HCEC 1CT (cell line): ENCODE measurements at regions not wholly inside any gene's neighbourhood (a gene's known extent, or its start where the extent isn't known, plus 50 kb on each side); places are given as distances from the start of the nearest gene placed in this dataset.
"Not testable (repeated sequence)": the region's sequence is repeated elsewhere in the genome, so short reads cannot be mapped to it uniquely, and the experiment has no call there.

Experiments
- DNase-seq: peaks from one replicate; pipeline ENCODE4 v3.0.0-alpha.2; 2017

DNA sequence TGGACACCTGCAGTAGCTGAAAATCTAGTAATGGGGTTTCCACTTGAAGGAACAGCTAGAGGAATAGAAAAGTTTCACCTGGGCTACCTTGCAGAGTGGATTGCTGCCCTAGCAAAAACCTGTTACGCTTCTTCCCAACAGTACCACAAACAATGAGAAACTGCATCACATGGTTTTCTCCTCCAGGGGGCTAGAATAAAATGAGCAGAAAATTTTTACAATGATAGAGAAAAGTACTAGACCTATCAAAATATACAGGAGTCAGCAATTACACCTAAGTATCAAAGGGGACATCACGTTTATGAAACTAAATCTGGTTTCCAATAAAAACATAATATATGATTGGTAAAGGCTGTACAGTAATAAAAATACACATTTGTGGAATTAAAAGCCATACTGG lies 423.1 kb upstream of the PITX2 start:
- DNase-seq = no peak

DNA sequence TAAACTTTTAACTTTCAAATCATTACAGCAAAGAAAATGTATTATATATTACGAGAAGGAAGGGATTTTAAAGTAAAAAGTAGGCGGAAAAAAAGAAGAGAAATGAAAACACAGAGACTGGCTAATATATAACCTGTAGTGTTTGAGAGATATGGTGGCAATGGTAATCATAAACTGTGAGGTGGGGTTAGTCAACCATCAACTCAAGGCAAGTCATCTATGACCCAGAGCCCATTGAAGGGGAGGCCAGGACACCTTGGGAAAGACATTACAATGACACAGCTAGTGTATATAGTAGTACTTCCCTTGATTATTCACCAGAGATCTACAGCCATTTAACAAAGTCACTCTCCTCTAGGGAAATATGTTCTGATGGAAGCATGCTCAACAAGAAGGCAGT lies 423.9 kb upstream of the PITX2 start:
- DNase-seq = no peak

DNA sequence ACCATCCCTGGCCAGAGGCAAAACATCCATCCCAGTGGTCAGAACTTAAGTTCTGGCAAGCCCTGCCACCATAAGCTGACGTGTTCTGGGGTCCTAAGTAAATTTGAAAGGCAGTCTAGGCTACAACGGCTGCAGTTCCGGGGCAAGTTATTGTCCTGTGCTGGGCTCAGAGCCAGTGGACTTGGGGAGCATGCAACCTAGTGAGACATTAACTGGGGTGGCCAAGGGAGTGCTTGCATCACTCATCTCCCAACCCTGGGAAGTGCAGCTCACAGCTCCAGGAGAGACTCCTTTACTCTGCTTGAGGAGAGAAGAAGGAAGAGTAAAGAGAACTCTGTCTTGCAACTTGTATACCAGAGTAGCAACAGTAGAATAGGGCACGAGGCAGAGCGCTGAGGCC lies 425.4 kb upstream of the PITX2 start:
- no peak for DNase-seq

DNA sequence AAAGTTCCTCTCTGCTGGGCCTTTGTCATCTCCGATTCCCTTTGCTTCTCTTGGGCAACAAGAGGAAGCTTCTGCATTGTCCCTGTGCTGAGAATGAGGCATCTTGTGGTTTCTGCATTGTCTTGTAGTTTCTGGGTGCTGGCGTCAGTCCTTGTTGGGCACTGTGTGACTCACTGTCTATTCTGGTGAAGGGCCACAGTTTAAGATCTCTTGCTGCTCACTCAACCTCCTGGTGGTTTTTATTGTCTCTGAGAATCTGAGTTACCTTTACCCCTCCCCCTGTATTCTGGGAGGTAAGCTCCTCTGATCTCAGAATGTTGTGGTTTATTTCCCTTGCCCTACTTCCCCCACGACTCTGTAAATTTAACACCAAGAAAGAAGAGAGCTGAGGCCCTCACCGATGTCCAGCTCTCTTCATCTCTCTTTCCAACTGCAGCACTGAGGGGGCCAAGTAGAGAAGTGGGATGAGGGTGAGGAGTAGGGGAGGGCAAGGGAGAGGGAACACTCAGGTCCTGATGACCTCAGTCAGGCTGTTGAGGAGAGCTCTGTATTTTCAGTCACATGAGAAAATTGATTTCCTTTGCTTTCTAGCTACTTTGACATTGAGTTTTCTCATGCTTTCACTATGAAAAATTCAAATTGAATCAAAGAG lies 441.6 kb upstream of the PITX2 start:
- no peak for DNase-seq

DNA sequence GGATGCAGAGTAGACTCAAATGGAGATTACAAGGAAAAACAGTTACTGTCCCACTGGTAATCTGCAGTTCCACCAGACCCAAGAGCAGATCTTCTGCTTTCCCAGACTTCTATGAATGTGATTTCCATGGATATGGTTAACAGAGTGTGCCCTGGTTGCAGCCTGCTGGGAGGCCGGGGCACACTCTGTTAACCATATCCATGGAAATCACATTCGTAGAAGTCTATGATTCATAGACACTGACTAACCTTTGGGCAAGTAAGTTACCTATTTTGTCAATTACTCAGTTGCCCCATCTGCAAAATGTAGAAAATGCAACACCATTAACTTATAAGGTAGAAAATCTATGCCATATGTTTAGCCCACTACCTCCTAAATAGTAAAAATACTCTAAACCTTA lies 443.1 kb upstream of the PITX2 start:
- no peak for DNase-seq

DNA sequence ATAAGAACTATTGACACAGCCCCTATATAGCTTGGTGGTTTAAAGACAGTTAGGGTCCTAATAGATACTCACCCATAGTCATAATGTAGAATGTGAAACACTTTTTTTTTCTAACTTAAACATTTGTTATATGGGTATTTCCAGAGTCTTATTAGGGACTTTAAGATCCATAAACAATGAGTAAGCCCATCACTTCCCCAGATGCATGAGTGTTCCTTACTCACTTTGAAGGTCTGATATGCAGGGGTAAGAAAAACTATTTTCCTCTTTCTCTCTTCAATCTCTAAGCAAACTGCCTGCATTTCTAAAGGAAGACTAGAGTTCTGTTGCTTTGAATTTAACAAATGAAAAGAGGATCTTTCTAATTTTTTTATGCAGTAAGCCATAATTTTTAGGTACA lies 443.6 kb upstream of the PITX2 start:
- no peak for DNase-seq

DNA sequence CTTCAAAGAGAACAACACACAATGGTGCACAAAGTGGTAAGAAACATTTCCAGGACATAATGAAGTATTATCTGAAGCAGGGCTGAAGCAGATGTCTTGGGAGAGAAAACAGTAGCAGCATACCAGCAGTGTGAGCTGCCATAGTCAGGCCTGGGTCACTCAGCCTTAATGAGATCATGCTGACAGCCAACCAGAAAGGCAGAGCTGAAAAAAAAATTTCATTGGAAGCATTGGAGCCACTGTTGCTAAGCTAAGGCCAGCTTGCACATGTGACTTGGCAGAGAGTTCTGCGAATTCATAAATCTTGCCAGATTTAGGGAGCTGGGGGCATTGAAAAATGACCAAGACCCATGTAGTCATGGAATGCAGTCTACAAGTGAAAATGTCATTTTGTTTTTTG lies 444.0 kb upstream of the PITX2 start:
- no peak for DNase-seq

DNA sequence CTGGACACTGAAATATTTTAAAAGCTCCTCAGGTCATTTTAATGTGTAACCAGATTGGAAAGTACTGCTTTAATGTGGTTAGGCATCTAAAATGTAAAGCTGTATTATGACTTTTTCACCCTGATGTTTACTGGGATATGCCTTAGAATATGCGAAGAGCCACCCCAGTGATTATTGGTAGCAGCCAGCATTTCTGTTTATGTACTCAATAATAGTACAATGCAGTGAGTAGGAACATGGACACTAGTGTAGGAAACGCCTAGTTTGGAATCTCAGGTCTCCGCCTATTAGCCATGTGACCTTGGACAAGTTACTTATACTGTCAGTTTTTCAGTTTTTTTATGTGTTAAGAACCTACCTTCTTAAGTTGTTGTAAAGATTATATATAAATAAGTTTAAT lies 446.0 kb upstream of the PITX2 start:
- DNase-seq = no peak

DNA sequence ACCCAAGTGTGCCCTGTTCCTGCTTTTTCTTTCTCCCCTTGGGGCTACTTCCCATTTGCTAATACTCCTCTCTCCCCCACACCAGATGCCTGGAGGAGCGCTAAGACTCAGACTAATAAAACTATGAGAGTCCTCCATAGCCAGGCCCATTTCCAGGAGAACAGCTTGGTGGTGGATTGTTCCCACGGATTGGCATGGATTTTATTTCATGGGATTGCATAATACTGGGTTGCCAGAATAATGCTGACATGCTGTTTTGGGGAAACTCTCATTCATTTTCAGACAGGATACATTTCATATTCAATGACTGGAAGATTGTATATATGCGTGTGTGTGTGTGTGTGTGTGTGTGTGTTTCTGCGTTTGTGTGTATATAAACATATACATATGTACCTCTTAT lies 447.5 kb upstream of the PITX2 start:
- no peak for DNase-seq

DNA sequence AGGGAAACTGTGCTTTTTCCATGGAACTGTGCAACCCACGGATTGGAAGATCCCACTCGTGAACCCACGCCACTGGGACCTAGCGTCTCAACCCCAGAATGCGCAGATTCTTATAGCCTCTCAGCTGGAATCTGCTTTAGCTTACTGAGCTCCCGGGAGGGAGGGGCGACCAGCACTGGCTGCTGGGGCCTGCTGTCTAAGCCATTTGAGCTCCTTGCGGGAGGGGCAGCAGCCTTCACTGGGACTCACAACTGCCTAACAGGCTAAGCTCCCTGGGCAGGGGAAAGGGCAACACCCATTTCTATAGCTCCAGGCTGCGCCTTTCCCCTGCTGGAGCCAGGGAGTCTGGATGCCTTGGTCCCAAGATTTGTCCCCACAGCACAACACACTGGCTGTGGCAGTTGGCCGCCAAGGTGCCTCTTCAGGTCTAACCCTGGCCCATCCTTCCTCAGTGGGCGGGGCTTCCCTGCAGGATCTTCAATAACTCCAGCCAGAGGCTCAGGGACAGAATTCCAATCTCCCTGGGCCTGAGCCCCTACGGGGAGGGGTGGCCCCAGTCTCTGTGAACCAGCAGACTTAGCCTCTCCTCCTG lies 451.7 kb upstream of the PITX2 start:
- DNase-seq = no peak

DNA sequence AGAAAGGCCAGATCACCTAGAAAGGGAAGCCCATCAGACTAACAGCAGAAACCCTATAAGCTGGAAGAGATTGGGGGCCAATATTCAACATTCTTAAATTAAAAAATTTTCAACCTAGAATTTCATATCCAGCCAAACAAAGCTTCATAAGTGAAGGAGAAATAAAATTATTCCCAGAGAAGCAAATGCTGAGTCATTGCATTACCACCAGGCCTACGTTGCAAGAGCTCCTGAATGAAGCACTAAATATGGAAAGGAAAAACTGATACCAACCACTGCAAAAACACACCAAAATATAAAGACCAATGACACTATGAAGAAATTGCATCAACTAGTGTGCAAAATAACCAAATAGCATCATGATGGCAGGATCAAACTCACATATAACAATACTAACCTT lies 453.4 kb upstream of the PITX2 start:
- DNase-seq = not testable (repeated sequence)

DNA sequence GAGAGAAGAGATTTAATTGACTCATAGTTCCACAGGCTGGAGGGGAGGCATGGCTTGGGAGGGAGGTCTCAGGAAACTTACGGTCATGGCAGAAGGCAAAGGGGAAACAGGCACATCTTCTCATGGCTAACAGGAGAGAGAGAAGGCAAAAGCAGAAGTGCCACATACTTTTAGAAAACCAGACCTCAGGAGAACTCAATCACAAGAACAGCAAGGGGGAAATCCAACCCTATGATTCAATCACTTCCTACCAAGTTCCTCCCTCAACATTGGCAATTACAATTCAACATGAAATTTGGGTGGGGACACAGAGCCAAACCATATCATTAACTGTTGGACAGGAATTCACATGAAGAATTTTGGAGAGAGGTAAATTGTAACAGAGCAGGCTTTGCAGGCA lies 485.3 kb upstream of the PITX2 start:
- no peak for DNase-seq

DNA sequence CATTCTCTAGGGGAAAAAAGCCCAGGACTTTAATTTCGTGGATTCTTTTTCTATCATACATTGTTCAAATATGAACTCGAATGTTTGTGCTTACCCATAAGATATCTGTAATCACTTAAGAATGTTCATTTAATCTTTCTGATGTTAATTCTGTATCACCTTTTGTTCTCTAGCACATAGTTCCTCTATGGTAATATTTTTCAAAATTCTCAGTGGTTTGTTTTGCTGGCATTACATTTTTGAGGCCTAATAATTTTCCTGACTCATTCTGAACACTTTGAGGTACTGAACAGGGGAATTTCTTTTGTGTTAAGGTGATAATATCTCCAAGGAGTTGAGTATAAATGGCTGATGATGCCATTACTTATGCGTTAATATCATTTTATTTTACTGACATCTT lies 490.7 kb upstream of the PITX2 start:
- DNase-seq = no peak

DNA sequence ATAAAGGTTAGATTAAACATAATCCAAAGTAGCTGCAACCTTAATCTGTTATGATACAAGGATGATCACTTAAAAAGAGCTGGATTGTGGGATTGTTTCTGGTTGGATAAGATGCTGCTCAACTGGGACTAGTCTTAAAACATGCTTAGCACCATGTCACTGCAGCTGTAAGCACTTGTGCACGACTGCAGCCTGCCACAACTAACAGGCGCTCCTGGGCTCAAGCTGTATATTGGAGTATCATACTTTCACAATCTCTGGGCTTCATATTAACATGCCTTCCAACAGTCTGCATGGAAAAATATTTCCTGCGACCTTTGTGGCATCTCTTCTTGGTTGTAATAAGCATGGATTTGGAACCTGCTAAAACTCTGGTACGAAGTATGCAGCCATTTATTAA lies 493.0 kb upstream of the PITX2 start:
- no peak for DNase-seq

DNA sequence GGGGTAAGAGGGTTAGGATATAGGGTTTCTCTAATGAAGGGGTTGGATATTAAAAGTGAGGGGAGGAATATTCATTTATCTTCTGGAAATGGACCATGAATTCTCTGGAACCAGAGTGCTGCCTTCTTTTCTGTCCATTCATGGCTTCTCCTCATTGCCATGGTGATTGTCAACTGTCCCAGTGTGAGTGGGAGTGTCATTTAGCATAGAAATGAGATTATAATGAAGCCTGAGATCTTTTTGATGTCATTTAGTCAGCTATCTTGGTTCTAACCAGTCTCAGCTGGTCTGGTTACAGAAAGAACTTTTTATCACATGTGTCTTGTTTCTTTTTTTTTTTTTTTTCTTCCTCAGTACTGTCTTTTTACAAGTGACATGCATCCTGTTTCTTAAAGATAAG lies 497.3 kb upstream of the PITX2 start:
- DNase-seq = no peak

DNA sequence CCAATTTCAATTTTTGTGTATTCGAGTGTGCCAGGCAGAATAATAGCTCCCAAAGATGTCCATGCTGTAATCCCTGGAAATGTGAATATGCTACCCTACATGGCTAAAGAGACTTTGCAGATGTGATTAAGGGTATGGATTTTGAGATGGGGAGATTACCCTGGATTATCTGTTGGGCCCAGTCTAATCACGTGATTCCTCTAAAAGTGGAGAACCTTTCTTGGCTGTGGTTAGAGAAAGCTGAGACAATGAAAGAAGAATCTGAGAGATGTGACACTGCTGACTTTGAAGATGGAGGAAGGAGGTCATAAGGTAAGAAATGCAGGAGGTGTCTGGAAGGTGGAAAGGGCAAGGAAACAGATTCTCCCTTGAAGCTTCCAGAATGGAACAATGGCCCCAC lies 503.5 kb upstream of the PITX2 start:
- no peak for DNase-seq

DNA sequence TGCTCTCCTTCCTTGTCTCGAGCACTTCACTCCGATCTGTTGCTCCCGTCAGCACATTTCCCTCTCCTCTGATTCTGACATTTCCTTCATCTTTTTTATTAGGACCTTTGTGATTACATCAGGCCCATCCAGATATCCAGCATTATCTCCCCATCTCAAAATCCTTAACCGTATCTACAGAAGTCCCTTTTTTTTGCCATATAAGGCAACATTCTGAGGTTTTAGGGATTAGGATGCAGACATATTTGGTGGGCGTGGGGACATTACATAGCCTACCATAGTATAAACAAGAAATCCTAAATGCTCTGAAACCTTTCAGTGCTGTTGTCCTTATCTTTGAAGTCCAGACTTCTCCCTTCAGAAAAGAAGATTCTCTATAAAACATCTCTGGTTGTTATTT lies 505.0 kb upstream of the PITX2 start:
- no peak for DNase-seq

DNA sequence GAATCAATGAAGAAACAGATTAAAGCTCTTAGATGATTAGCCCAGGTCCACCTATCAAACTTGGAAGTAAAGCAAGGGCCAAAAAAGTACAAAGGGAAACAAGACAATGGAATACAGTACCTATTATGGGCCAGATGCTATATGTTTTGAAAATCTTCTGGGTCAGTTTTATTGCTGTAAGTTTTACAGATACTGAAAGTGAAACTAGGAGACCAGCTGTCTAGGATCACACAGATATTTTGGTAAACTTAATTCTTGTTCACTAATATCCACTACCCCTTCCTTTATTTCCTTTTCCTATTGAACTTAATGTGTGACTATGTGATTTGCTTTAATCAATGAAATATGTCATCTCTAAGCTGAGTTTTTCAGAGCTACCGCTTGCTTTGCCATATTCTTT lies 505.4 kb upstream of the PITX2 start:
- DNase-seq = no peak

DNA sequence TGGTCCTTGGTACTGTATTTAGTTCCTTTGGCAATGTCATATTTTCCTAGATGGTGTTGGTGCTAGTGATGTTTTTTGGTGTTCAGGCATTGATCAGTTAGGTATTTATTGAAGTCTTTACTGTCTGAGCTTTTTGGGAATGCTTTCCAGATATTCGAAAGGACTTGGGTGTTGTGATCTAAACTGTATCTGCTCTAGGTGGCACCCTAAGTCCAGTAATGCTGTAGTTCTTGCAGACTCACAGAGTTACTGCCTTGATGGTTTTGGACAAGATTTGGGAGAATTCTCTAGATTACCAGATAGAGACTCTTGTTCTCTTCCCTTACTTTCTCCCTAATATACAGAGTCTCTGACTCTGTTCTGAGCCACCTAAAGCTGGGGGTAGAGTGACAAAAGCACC lies 513.6 kb upstream of the PITX2 start:
- DNase-seq = peak; percentile 1

DNA sequence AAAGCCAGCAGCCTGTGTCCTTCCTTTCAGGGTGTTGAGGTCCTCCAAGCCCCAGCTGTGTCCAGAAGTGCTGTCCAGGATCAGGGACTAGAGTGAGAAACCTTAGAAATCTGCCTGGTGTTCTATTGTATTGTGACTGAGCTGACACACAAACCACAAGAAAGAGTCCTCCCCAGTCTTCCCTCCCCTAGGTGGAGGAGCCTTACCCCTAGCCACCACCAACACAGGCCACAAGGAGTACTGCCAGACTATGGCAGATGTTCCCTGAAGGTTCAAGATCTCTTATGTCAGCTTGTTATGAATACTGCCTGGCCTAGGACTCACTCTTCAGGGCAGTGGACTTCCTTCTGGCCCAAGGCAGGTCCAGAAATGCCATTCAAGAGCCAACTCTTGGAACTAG lies 514.1 kb upstream of the PITX2 start:
- no peak for DNase-seq

DNA sequence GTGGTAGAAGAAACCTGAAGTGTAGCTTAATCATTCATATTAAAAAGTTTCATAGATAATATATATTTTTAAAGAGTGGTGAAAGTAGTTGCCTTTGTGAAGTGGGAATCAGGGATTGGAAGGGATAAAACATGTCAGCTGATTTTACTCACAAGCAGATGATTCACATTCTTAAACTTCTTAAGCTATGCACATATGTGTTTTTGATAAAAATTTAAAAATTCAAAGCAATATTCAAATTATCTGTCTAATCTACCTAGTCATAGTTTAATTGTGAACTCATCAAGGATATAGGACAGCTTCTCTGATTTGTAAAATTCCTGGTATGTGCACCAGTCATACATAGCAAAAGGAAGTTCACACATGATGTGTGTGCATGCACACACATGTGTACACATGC lies 520.6 kb upstream of the PITX2 start:
- DNase-seq = no peak

DNA sequence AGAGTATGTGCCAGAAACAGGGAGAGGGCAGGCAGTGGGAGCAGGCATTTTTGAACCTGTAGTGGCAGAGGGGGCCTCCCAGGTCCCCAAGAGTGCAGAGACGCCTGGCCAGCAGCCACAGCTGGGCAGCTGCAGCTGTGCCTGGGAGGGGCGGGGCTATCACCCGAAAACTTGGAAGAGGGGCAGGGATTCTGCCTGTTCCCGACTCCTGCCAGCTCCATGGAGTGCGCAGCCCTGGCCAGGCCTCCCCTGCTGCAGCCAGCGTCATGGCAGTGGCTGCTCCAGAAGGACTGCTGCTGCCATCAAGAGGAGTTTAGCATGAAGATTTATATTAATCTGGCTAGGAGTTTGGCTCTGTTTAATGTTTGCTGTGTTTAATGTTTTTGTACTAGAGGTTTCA lies 532.1 kb upstream of the PITX2 start:
- no peak for DNase-seq

DNA sequence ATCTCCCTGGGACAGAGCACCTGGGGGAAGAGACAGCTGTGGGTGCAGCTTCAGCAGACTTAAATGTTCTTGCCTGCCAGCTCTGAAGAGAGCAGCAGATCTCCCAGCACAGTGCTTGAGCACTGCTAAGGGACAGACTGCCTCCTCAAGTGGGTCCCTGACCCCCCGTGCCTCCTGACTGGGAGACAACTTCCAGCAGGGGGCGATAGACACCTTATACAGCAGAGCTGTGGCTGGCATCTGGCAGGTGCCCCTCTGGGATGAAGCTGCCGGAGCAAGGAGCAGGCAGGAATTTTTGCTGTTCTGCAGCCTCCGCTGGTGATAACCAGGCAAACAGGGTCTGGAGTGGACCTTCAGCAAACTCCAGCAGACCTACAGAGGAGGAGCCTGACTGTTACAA lies 541.7 kb upstream of the PITX2 start:
- DNase-seq = not testable (repeated sequence)

DNA sequence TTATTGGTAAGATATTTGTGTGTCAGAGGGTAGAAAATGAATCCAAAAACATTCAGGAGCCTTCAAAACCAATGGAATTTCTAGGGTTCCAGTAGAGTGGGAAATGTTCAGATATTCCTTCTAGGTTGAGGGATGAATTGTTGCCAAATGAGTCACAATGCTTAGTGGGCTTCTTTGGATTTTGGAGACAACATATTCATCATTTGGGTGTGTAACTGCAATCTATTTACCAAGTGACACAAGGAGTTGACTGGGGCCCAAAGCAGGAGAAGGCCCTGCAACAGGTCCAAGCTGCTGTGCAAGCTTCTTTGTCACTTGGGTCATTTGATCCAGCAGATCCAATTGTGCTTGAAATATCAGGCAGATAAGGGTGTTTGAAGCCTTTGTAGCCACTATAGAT lies 551.5 kb upstream of the PITX2 start:
- DNase-seq = no peak

DNA sequence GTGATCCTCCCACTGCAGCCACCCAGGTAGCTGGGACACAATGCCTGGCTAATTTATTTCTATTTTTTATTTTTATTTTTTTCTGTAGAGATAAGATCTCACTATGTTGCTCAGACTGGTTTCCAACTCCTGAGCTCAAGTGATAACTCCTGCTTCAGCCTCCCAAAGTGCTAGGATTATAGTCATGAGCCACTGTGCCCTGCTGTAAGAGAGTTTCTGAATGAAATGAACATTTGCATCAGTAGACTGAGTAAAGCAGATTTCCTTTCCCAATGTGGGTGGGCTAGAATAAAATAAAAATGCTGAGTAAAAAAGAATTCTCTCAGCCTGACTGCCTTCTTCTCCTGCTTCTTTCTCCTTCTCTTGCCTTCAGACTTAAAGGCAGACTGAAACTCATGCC lies 555.4 kb upstream of the PITX2 start:
- no peak for DNase-seq

DNA sequence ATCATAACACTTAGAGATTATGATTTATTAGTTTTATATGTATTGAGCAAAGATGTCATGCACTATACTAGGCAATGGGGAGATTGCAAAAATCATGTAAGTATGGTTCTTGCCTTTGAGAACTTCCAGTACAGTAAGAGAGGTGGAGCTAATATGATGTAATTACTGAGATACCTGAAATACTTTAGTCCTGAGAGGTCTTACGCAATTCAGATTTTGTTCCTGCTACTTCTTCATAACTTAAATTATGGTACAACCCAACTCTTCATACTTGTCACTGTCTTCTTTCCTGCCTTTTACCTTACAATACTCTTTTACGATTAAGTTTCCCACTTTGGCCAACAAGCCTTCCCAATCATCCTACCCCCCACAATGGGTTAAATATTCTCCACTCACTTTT lies 564.2 kb upstream of the PITX2 start:
- DNase-seq = no peak
